Naive thymus-derived CD4-positive, alpha-beta T cell (primary cell): ENCODE measurements at regions not wholly inside any gene's neighbourhood (a gene's known extent, or its start where the extent isn't known, plus 50 kb on each side); places are given as distances from the start of the nearest gene placed in this dataset.

Experiments
- ATAC-seq: fragments of 150-1000 bp; cut with Tn5 transposase; 2 replicates; pipeline ENCODE4 v1.10.0; 2021; ENCODE audit warnings: mild to moderate bottlenecking, moderate library complexity
- CTCF ChIA-PET: fragments of 350-600 bp; sonication (Branson Sonifier 250); formaldehyde crosslinking; loops from one replicate; lab custom pipeline; 2021; ENCODE audit warnings: antibody characterized with exemption; lab: Charles Lee
- POLR2A ChIA-PET: fragments of 350-600 bp; sonication (Branson Sonifier 250); formaldehyde crosslinking; loops from one replicate; lab custom pipeline; 2021; ENCODE audit warnings: antibody characterized with exemption, inconsistent platforms; lab: Charles Lee
- DNase-seq, 9 donors: peaks; one replicate each; pipeline versions ENCODE4 v3.0.0 to v3.0.0-alpha.2; 2020 to 2022; ENCODE audit warnings: mixed read lengths in 1 of 9
- H3K27ac ChIP-seq: one replicate; pipeline ENCODE4 v1.7.0; 2013; ENCODE audit warnings: mild to moderate bottlenecking, low read depth, low read length, moderate library complexity
- H3K27me3 ChIP-seq, 2 donors: one replicate each; pipeline ENCODE4 v1.7.0; 2013; ENCODE audit warnings: low read length in 2 of 2, mild to moderate bottlenecking in 2 of 2, moderate library complexity in 2 of 2; ENCODE audit not compliant: control insufficient read depth in 2 of 2, insufficient read depth in 2 of 2
- H3K36me3 ChIP-seq, 3 experiments: 1 replicate in 2 of 3; 2 replicates in 1 of 3; pipeline ENCODE4 v1.7.0; 2013; ENCODE audit warnings: low read length in 3 of 3, mild to moderate bottlenecking in 3 of 3, moderate library complexity in 1 of 3; ENCODE audit not compliant: insufficient read depth in 3 of 3, control insufficient read depth in 2 of 3
- H3K4me1 ChIP-seq, 2 donors: one replicate each; pipeline ENCODE4 v1.7.0; 2013; ENCODE audit warnings: low read length in 2 of 2, mild to moderate bottlenecking in 2 of 2, moderate library complexity in 1 of 2; ENCODE audit not compliant: control insufficient read depth in 2 of 2, insufficient read depth in 2 of 2
- H3K4me3 ChIP-seq: 2 replicates; pipeline ENCODE4 v1.7.0; 2013; ENCODE audit warnings: mild to moderate bottlenecking, low read length
- H3K9me3 ChIP-seq, 3 experiments: 1 replicate in 2 of 3; 2 replicates in 1 of 3; pipeline ENCODE4 v1.7.0; 2013; ENCODE audit warnings: low read length in 3 of 3; ENCODE audit not compliant: control insufficient read depth in 2 of 3
- H3K27ac Mint-ChIP-seq, 9 donors: one replicate each; pipeline ENCODE4 v1.8.0; 2020 to 2022; ENCODE audit warnings: mixed read lengths in 9 of 9, mild to moderate bottlenecking in 8 of 9, moderate library complexity in 5 of 9, inconsistent platforms in 2 of 9
- H3K27me3 Mint-ChIP-seq, 5 donors: one replicate each; pipeline ENCODE4 v1.8.0; 2021 to 2022; ENCODE audit warnings: mixed read lengths in 5 of 5, mild to moderate bottlenecking in 1 of 5
- H3K36me3 Mint-ChIP-seq, 5 donors: one replicate each; pipeline ENCODE4 v1.8.0; 2020 to 2022; ENCODE audit warnings: mixed read lengths in 5 of 5, mild to moderate bottlenecking in 3 of 5, inconsistent platforms in 1 of 5
- H3K4me1 Mint-ChIP-seq, 7 donors: one replicate each; pipeline ENCODE4 v1.8.0; 2020 to 2022; ENCODE audit warnings: mixed read lengths in 7 of 7, mild to moderate bottlenecking in 3 of 7, inconsistent platforms in 1 of 7
- H3K4me3 Mint-ChIP-seq, 10 donors: one replicate each; pipeline ENCODE4 v1.8.0; 2020 to 2022; ENCODE audit warnings: mild to moderate bottlenecking in 10 of 10, mixed read lengths in 10 of 10, moderate library complexity in 6 of 10, inconsistent platforms in 2 of 10
- H3K9me3 Mint-ChIP-seq, 11 donors: one replicate each; pipeline ENCODE4 v1.8.0; 2020 to 2022; ENCODE audit warnings: mixed read lengths in 11 of 11, mild to moderate bottlenecking in 4 of 11, inconsistent platforms in 1 of 11, moderate library complexity in 1 of 11
- intact Hi-C, 2 donors: fragments of 100-400 bp; cut with micrococcal nuclease; formaldehyde crosslinking; loops; one replicate each; pipeline ENCODE4 v1.15.1; 2023

DNA sequence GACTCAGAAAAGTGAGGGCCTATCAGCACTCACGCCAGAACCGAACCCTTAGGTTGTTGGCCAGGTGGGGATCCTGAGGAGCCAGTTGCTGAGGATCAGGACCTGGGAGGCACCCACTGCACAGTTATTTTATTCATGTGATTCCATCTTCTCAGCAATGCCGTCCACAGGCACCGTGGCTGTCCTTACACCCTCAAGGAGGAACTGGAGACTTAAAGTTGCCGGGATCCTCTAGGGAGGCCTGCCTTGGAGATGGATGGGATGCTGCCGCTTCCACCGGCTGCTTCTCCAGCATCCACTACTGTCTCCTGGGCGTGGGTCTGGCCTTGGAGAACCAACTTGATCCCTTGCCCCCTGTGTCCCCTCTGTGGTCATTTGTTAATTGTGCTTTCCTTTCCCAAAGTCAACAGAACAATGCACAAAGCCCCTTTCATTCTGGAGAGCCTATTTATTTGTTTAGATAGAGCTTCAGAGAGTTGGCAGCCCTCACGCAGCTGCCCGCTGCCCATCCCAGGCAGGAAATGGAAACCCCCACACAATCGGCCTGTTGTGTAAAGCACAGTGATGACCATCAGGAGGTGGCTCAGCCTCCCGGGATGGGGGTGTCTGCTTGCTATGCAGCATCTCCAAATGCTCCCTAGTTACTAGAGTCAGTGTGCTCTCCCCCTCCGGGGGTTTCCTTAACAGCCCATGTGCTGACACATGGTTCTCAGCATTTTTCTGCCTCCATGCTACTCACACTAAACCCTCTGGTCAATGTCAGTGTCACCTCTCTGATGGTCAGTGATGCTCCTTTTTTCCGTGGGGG is 52.9 kb upstream of the IGFBP3 start:
- H3K27ac Mint-ChIP-seq = no peak overlapping the region
- CTCF ChIA-PET = no interaction called here

DNA sequence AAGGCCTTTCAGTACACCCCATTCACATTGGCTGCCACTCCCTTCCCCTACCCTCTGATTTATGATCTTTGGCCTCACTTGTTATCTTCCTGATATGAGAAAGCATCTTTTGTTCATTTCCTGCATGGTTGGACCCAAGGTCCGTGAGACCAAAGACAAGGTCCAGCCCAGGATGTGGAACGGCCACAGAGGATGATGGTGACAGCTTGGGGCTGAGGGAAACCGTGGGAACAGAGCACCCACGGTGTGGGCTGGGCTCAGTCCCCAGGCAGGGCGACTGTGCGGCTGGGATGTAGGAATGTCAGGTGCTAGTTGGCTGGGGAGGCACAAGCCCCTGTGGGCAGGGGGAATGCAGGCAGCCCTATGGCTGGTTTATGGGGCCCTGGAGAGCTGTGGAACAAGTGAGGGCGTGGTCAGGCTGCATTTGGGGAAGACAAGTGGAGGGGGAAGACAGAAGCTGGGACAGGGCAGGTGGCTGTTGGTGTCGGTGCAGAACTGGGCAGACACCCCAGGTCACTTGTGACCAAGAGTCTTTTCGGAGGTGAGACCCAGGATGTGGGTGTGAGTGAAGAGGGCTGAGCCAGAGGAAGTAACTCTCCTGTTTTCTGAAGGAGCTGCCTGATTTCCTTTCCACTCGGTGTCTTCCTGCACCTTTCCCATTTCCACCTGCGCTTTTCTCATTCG is 51.7 kb upstream of the IGFBP3 start:
- H3K4me1 Mint-ChIP-seq = peaks cover 0 to 8% (median 0%) of the 10 kb centered on the region in 7 donors

More for the DNA sequence above, 52.9 kb upstream of the IGFBP3 start:
- H3K4me3 Mint-ChIP-seq = no peak overlapping the region
- POLR2A ChIA-PET = no interaction called here
- peaks cover 0 to 4% (median 0%) of the 10 kb centered on the region in 11 donors for H3K9me3 Mint-ChIP-seq
- no peaks in the 10 kb centered on the region for H3K27me3 Mint-ChIP-seq
- Histone ChIP-seq H3K27ac (no peak overlapping the region), H3K4me1 (no peaks in the 10 kb centered on the region), H3K9me3 (no peaks in the 10 kb centered on the region), H3K27me3 (no peaks in the 10 kb centered on the region), H3K4me3 (no peak overlapping the region), H3K36me3 (no peaks in the 10 kb centered on the region)
- ATAC-seq = no peak
- DNase-seq = no peak
- intact Hi-C loops = no loop called here
- peaks cover 0 to 22% (median 7%) of the 10 kb centered on the region in 5 donors for H3K36me3 Mint-ChIP-seq
- peaks cover 0 to 8% (median 0%) of the 10 kb centered on the region in 7 donors for H3K4me1 Mint-ChIP-seq

DNA sequence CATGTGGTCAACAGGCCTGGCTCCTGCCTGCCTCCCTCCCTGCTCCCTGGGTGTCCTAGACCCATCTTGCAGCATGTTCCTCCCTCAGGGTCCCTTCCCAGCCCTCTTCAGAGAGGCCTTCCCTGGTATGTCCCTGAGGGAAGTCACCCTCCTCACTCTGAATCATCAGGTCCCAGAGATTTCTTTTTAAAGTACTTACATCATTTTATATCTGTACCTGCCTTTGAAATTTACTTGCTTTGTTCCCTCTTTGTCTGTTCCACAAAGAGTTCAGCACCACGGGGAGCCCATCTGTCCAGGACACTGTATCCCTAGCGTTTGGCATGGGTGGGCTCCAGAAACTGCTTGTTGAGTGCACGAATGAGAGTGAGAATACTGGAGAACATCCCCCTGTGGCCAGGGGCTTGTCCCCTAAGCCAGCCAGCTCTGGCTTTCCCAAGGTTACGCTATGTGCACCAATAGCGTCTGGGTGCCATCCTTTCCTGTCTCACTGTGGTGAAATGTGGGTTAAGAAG is 50.6 kb upstream of the IGFBP3 start:
- DNase-seq (no peak), ATAC-seq (no peak)
- H3K4me1 ChIP-seq = no peaks in the 10 kb centered on the region
- ChIA-PET POLR2A (no interaction called here), CTCF (no interaction called here)
- no peaks in the 10 kb centered on the region for H3K36me3 ChIP-seq
- H3K4me1 Mint-ChIP-seq = peaks cover 0 to 8% (median 0%) of the 10 kb centered on the region in 7 donors
- H3K27me3 Mint-ChIP-seq = no peaks in the 10 kb centered on the region
- intact Hi-C loops = no loop called here
- no peak overlapping the region for H3K4me3 ChIP-seq
- H3K27me3 ChIP-seq = no peaks in the 10 kb centered on the region
- no peaks in the 10 kb centered on the region for H3K9me3 ChIP-seq
- H3K27ac ChIP-seq = no peak overlapping the region
- no peak overlapping the region for H3K4me3 Mint-ChIP-seq
- H3K36me3 Mint-ChIP-seq = peaks cover 0 to 17% (median 7%) of the 10 kb centered on the region in 5 donors
- peaks cover 0 to 4% (median 0%) of the 10 kb centered on the region in 11 donors for H3K9me3 Mint-ChIP-seq
- H3K27ac Mint-ChIP-seq = no peak overlapping the region

More for the DNA sequence above, 51.7 kb upstream of the IGFBP3 start:
- H3K27ac ChIP-seq = no peak overlapping the region
- H3K4me3 ChIP-seq = no peak overlapping the region
- H3K36me3 ChIP-seq = no peaks in the 10 kb centered on the region
- no peaks in the 10 kb centered on the region for H3K27me3 ChIP-seq
- no peak overlapping the region for H3K4me3 Mint-ChIP-seq
- H3K36me3 Mint-ChIP-seq = peaks cover 0 to 20% (median 7%) of the 10 kb centered on the region in 5 donors
- H3K27me3 Mint-ChIP-seq = no peaks in the 10 kb centered on the region
- ChIA-PET CTCF (no interaction called here), POLR2A (no interaction called here)
- H3K27ac Mint-ChIP-seq = no peak overlapping the region
- DNase-seq (no peak), ATAC-seq (no peak)
- H3K9me3 ChIP-seq = no peaks in the 10 kb centered on the region
- intact Hi-C loops = no loop called here
- H3K4me1 ChIP-seq = no peaks in the 10 kb centered on the region
- H3K9me3 Mint-ChIP-seq = peaks cover 0 to 4% (median 0%) of the 10 kb centered on the region in 11 donors

DNA sequence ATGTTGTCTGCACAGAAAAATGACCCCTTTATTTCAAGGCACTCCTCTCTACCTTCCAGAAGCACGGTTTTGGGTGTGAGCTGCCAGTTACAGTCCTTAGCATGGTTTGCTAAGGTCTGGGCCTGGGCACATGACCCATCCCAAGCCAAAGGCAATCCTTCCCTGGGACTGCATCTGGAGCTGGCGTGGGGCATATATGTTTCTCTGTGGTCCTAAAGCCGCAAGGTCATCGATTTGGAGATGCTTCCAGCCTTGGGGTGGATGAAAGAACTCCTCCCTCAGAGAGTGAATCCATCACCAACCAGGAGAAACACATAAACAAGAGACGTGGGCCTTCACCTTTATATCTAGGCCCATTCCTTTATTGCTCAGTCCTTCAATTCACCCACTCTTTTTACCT is 50.1 kb upstream of the IGFBP3 start:
- Histone ChIP-seq H3K4me3 (no peak overlapping the region), H3K9me3 (no peaks in the 10 kb centered on the region), H3K4me1 (no peaks in the 10 kb centered on the region), H3K36me3 (no peaks in the 10 kb centered on the region), H3K27ac (no peak overlapping the region), H3K27me3 (no peaks in the 10 kb centered on the region)
- DNase-seq (no peak), ATAC-seq (no peak)
- POLR2A ChIA-PET = no interaction called here
- CTCF ChIA-PET = no interaction called here
- Mint-ChIP-seq H3K9me3 (peaks cover 0 to 4% (median 0%) of the 10 kb centered on the region in 11 donors), H3K27ac (no peak overlapping the region), H3K4me1 (peaks cover 0 to 8% (median 0%) of the 10 kb centered on the region in 7 donors), H3K36me3 (peaks cover 0 to 17% (median 7%) of the 10 kb centered on the region in 5 donors), H3K27me3 (no peaks in the 10 kb centered on the region), H3K4me3 (no peak overlapping the region)
- intact Hi-C loops = no loop called here
